ENCODE measurements at regions not wholly inside any gene's neighbourhood (a gene's known extent, or its start where the extent isn't known, plus 50 kb on each side); places are given as distances from the start of the nearest gene placed in this dataset.

DNA sequence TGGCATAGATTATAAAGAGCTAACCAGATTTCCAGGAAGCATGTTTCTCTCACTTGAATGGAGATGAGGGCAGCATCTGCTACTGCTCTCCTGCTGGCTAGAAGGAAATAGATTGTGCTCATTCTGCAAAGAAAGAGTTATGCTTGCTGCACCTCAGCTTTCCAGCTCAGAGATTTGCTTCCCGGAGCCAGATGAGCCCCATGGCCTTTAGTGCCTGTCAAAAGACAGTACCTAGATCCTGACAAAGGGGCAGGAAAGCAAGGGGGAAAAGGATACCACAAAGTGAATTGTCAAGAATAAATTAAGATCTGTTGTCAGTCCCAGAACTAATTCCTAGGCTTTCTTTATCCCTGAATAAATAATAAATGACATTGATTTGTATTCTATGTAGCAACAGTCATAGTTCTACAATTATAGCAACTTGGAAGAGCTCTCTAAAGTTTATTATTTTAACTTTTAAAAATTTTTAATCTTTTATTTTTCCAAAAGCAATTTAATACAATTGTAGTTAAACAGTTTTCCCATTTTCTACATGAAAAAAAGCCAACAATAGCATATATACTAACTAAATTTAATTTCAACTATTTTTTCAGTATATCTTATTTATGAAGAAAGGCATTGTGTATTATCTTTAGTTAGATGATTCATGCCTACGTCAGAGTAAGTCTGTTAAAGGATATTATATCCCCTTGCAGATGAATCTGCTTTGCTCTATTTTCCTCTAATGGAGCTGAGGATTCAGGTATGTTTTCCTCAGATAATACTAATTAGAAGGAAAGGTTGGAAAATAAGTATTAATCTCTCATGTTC, 306.1 kb upstream of the DDI1 start:
- no peak for DNase-seq (ENCODE audit: low spot score)
- Histone ChIP-seq H2AFZ (ENCODE audit: low read length) (no peak overlapping the region), H3K79me2 (ENCODE audit: insufficient read depth, low read depth, low read length) (no peaks in the 10 kb centered on the region), H3K27ac (ENCODE audit: low read depth, low read length, poor library complexity, severe bottlenecking) (no peak overlapping the region), H3K9me2 (ENCODE audit: insufficient read depth, low read length) (no peaks in the 10 kb centered on the region), H3K36me3 (ENCODE audit: insufficient read depth, low read length) (no peaks in the 10 kb centered on the region), H3K4me3 (ENCODE audit: low read depth, low read length, poor library complexity, severe bottlenecking) (no peak overlapping the region), H3K9me3 (ENCODE audit: low read length) (no peaks in the 10 kb centered on the region), H4K20me1 (ENCODE audit: insufficient read depth, low read length) (no peaks in the 10 kb centered on the region), H3K4me2 (ENCODE audit: low read length) (no peak overlapping the region), H3K4me1 (ENCODE audit: insufficient read depth, low read length, poor library complexity, severe bottlenecking) (no peaks in the 10 kb centered on the region)
- ChIA-PET CTCF (ENCODE audit: unreplicated experiment) (interaction anchor here (0.6 kb wide), 1 partner anchor 1268 kb away, joined by 3 read pairs; no protein-coding TSS in a partner anchor), POLR2A (interaction anchor here (1.0 to 2.1 kb wide), 2 partner anchors 18 to 38 kb away, joined by 3 to 5 read pairs; no protein-coding TSS in a partner anchor)
- no TSS peak for BruUV-seq (replicated peaks)
- intact Hi-C loops (cut with micrococcal nuclease; ENCODE audit: unreplicated experiment), result no loop called here
- TF ChIP-seq EZH2phosphoT487 (IDR thresholded peaks at IDR 0.05; ENCODE audit: borderline replicate concordance, low read depth, low read length), result no peak
- TF ChIP-seq CTCF (conservative IDR thresholded peaks at IDR 0.05; ENCODE audit: low read length), result no peak

GRCh38 chr11:103731670-103732069, 304.8 kb upstream of the DDI1 start:
- DNase-seq (ENCODE audit: low spot score), result no peak
- Histone ChIP-seq H3K4me1 (ENCODE audit: insufficient read depth, low read length, poor library complexity, severe bottlenecking) (no peaks in the 10 kb centered on the region), H4K20me1 (ENCODE audit: insufficient read depth, low read length) (no peaks in the 10 kb centered on the region), H3K9me2 (ENCODE audit: insufficient read depth, low read length) (no peaks in the 10 kb centered on the region), H3K9me3 (ENCODE audit: low read length) (no peaks in the 10 kb centered on the region), H3K4me2 (ENCODE audit: low read length) (no peak overlapping the region), H3K4me3 (ENCODE audit: low read depth, low read length, poor library complexity, severe bottlenecking) (no peak overlapping the region), H3K36me3 (ENCODE audit: insufficient read depth, low read length) (no peaks in the 10 kb centered on the region), H3K27ac (ENCODE audit: low read depth, low read length, poor library complexity, severe bottlenecking) (no peak overlapping the region), H2AFZ (ENCODE audit: low read length) (no peak overlapping the region), H3K79me2 (ENCODE audit: insufficient read depth, low read depth, low read length) (no peaks in the 10 kb centered on the region)
- BruUV-seq (replicated peaks), result no TSS peak
- ChIA-PET CTCF (ENCODE audit: unreplicated experiment) (no interaction called here), POLR2A (interaction anchor here (0.6 to 2.1 kb wide), 3 partner anchors 17 to 46 kb away, joined by 3 to 5 read pairs (median 3); no protein-coding TSS in a partner anchor)
- TF ChIP-seq EZH2phosphoT487 (IDR thresholded peaks at IDR 0.05; ENCODE audit: borderline replicate concordance, low read depth, low read length) (no peak), CTCF (conservative IDR thresholded peaks at IDR 0.05; ENCODE audit: low read length) (no peak)
- intact Hi-C loops (cut with micrococcal nuclease; ENCODE audit: unreplicated experiment), result no loop called here

GRCh38 chr11:103733889-103734288, 302.6 kb upstream of the DDI1 start:
- CTCF ChIA-PET (ENCODE audit: unreplicated experiment), result no interaction called here
- DNase-seq (ENCODE audit: low spot score), result no peak

More at GRCh38 chr11:103733889-103734288, 302.6 kb upstream of the DDI1 start:
- no peak overlapping the region for H3K27ac ChIP-seq (ENCODE audit: low read depth, low read length, poor library complexity, severe bottlenecking)
- no peaks in the 10 kb centered on the region for H3K9me3 ChIP-seq (ENCODE audit: low read length)
- no TSS peak for BruUV-seq (replicated peaks)
- H3K9me2 ChIP-seq (ENCODE audit: insufficient read depth, low read length), result no peaks in the 10 kb centered on the region
- H3K4me3 ChIP-seq (ENCODE audit: low read depth, low read length, poor library complexity, severe bottlenecking), result no peak overlapping the region
- no peaks in the 10 kb centered on the region for H3K4me1 ChIP-seq (ENCODE audit: insufficient read depth, low read length, poor library complexity, severe bottlenecking)
- H3K4me2 ChIP-seq (ENCODE audit: low read length), result no peak overlapping the region
- POLR2A ChIA-PET, result no interaction called here
- no peaks in the 10 kb centered on the region for H3K79me2 ChIP-seq (ENCODE audit: insufficient read depth, low read depth, low read length)
- intact Hi-C loops (cut with micrococcal nuclease; ENCODE audit: unreplicated experiment), result no loop called here
- H4K20me1 ChIP-seq (ENCODE audit: insufficient read depth, low read length), result no peaks in the 10 kb centered on the region
- H3K36me3 ChIP-seq (ENCODE audit: insufficient read depth, low read length), result no peaks in the 10 kb centered on the region
- no peak for TF ChIP-seq CTCF (conservative IDR thresholded peaks at IDR 0.05; ENCODE audit: low read length)
- TF ChIP-seq EZH2phosphoT487 (IDR thresholded peaks at IDR 0.05; ENCODE audit: borderline replicate concordance, low read depth, low read length), result no peak
- H2AFZ ChIP-seq (ENCODE audit: low read length), result no peak overlapping the region

Measured in OCI-LY7 (cell line).